IPS-NIHi11 (cell line): ENCODE measurements at regions not wholly inside any gene's neighbourhood (a gene's known extent, or its start where the extent isn't known, plus 50 kb on each side); places are given as distances from the start of the nearest gene placed in this dataset.

Experiments
- DNase-seq: peaks from one replicate; pipeline ENCODE4 v3.0.0; 2012; ENCODE audit warnings: mixed read lengths, low spot score

DNA sequence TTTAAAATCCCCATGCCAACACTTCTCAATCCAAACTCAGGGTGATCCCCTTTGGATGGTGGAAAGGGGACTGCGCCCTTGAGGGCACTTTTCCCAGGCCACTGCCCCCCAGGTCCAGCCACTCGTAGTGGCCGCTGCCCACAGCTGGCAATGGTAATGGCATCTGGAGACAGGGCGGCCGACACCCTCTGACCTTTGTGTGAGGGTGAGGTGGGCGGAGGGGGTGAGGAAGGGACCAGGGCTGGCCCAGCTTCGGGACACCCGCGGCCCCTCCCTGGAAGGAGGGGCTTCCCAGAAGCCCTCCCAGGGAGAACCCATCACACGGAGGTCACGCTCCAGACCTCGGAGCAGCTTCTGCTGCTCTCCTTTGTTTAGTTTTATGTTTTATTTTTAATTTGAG lies 289.7 kb downstream of the FOXL1 start:
- DNase-seq: no peak

- no peak for DNase-seq
Measured at GRCh38 chr16:86868786-86869185, 290.4 kb downstream of the FOXL1 start.

- DNase-seq: no peak
Measured at GRCh38 chr16:86869288-86870022, 291.1 kb downstream of the FOXL1 start.

DNA sequence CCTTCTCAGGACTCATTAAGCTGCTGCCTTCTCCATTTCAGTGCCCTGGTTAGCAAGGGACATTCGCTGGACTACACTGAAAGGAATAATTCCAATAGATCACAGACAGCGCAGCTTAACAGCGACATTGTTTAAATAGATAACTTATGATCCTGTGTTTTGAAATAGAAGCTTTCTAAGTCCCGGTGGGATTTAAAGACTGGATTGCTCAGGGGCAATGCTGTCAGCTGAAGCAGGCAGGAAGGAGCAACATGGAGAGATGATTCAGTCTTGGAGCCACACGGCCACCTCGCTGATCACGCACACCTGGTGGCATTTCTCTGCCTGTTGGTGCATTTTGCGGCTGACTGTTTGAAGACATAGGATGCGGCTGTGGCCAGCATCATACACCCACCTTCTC lies 292.0 kb downstream of the FOXL1 start:
- DNase-seq: no peak

DNA sequence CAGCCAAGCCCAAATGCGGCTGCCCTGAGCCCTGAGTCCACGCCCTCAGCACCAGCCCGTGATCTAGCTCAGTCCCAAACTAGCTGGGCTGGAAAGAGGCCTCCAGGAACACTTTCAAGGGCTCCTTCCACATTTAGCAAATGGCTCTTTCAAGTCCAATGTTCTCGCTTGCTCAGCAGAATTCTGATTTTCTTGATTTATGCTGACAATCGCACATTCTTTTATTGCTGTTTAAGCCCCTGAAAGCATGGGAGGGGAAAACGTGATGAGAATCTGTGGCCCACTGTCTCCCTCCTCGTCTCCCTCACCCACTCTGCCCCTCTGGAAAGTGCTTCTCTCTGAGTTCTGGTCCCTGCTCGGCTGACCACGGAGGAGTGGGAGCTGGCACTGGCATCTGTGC lies 293.8 kb downstream of the FOXL1 start:
- DNase-seq: no peak

GRCh38 chr16:86872833-86873232 lies 294.5 kb downstream of the FOXL1 start:
- peak; percentile 37 for DNase-seq

DNA sequence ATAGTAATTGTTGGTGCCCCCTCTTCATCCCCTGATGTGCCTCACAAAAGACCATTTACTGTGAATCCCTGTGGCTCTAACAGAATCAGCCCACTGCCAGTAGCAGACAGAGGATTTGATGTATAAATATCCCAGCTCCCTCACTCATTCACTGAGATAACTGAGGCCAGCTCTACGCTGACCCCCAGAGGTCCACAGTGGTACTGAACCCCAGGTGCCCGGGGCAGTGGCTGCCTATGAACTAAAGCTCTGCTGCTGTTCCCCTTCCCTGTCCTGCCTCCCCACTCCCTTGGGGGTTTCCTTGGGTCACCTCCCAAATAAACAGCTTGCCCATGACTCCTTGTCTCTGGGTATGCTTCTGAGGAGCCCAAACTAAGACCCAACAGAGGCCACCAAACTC lies 295.8 kb downstream of the FOXL1 start:
- peak; percentile 78 for DNase-seq

DNA sequence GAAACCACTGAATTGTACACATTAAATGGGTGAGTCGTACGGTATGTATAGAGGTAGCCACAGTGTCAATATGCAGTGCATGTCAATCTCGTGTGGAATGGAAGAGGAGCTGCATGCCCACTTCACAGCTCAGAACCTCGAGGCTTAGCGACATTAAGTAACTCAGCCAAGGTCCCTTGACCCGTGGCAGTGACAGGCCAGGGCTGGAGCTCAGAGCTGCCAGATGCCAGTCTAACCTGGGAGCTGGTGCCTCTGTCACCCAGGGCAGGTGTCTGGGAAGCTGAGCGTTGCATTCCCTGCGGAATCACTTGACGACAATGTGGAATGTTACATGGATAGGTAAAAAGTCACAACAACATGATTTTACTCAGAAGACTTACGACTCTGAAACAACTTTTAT lies 298.1 kb downstream of the FOXL1 start:
- no peak for DNase-seq

DNA sequence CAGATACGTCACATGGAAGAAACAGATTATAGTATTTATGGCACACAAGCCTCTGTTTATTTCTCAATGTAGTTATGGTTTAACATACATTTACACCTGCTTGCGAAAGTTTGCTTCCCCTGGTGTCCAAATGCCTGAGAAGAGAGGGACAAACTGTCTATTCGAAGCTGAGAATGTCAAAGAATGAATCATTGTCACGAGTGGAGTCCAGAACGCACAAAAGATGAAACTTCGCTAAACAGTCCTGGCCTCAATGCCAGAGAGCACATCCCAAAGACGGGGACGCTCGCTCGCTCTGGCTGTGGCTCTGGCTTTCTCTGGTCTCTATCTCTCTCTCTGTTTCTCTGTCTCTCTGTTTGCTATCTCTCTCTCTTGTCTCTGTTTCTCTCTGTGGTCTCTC lies 298.8 kb downstream of the FOXL1 start:
- DNase-seq: no peak

- DNase-seq: no peak
Measured at GRCh38 chr16:86877835-86878234, 299.5 kb downstream of the FOXL1 start.

GRCh38 chr16:86878236-86879080 lies 300.1 kb downstream of the FOXL1 start:
- DNase-seq: no peak

DNA sequence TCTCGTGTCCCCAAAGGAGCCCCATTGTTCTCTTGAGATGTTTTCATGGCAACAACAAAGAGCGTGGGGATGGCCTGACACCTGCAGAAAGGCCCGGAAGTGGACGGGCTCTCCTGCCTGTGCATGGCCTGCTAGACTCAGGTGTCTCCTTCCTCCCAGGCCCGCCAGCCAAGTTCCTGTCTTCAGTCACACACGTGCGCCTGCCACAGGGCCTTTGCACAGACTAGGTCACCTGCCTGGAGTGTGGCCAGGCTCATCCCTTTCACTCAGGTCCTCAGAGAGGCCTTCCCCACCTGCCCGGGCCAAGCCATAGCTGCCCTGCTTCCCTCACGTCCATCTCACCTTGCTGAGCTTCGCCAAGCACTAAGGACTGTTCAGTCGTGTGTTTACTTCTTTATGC lies 300.9 kb downstream of the FOXL1 start:
- no peak for DNase-seq

DNA sequence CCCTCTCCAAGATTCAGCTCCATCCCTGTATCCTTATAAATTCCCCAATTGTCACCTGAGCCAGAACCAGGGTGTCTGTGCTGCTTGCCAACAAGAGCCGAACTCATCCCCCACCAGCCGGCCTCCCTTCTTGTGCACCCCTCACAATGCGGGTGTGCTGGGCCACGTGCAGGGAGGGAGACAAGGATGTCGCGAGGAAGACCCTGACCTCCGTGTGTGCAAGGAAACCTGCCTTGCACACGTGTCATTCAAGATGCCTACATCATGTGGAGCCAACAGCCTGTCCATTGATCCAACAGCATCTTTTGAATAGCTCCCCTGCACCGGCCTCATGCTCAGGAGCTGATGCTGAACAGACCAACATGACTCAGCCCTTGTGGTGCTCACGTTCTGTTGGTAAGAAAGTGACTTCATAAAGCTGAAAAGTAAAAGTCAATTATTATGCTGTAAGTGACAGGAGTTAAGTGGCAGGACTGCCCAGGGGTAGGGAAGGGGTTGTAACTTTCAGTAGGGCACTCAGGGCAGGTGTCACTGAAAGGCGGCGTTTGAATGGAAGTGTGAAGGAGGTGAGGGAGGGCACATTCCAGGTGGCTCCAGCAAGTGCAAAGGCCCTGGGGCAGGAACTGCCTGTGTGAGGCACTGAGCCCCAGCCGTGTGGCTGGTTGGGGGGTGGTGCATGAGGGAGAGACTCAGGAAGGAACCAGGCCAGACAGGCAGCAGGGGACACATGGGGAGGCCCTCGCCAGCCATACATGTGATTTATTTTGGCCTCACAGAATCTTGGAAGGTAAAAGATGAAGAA lies 302.2 kb downstream of the FOXL1 start:
- DNase-seq: no peak

DNA sequence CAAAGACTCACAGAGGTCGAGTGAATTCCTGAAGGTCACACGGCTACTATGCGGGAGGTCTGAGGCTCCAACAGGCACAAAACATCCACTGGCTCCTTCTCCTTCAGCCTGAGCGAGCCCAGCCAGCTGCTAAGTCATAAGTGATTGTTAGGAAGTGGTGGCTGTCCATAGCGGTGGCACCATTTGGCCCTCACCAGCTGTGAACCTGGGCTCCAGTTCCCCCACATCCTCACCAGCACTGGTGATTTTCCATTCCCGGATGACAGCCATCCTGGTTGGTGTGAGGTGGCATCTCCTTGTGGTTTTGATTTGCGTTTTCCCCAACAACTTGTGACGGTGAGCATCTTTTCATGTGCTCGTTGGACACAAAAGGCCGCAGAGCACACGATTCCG lies 302.8 kb downstream of the FOXL1 start:
- DNase-seq: no peak

DNA sequence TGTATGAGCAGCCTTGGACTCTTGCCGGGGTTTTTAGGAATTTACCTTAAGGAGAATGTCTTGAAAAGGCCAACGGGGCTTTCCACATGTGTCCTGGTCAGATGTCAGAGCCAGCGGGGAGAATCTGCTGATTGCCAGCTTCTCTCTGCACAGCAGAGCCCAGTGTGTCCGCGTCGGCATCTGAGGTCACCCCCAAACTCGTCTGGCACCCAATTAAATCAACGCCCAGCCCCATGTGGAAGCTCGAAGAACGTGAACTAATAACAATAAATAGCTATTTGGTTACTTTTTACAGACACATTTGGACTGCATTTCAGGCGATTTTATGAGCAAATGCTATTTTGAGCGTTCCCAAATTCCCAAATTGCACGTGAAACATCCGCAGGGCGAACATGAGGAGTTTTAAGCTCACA lies 303.5 kb downstream of the FOXL1 start:
- DNase-seq: no peak

DNA sequence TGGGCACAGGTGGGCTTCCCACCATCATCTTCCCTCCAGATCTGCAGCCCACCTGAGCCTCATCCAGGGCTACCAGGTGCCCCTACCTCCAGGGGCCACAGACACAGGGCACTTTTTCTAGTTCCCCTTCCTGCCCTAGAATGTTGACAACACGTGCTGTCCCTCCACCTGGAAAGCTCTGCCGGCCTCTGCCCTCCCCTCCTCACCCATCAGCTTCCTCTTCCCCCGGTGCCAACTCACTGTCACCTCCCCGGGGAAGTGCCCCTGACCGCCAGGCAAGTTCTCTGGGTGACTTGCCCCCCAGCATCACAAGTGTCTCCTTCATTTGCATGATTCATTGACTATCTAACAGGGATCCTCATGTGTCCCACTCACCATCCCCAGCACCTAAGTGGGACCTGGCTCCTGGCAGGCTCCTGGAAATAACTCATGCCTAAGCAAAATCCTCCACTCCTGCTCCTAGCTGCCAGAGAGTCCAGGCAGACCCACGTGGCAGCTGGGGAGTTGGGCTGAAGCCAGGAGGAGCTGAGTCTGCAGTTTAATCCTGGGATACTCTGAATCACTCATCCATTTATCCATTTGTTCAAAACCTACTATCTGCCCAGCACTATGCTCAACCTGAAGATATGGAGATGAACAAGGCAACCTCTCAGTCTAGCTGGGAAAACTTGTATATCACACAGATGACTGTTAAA lies 304.4 kb downstream of the FOXL1 start:
- no peak for DNase-seq

GRCh38 chr16:86883583-86884389 lies 305.4 kb downstream of the FOXL1 start:
- DNase-seq: no peak

DNA sequence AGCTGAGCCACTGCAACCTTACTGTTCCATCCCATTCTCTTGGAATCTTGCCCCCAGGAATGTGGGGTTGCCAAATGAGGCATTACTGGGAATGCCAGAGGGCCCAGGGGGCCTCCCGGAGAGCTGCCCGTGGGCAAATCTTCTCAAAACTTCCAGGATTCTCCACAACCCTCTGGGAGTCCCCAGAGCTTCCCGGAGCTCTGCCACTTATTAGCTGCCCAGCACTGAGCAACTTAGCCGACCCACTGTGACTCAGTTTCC lies 306.0 kb downstream of the FOXL1 start:
- no peak for DNase-seq

- no peak for DNase-seq
Measured at GRCh38 chr16:86885139-86885538, 306.8 kb downstream of the FOXL1 start.

- no peak for DNase-seq
Measured at GRCh38 chr16:86886651-86887050, 308.3 kb downstream of the FOXL1 start.

- DNase-seq: no peak
Measured at GRCh38 chr16:86887416-86887815, 309.1 kb downstream of the FOXL1 start.
